ENCODE measurements at regions not wholly inside any gene's neighbourhood (a gene's known extent, or its start where the extent isn't known, plus 50 kb on each side); places are given as distances from the start of the nearest gene placed in this dataset.

- intact Hi-C loops (cut with DNase I), result no loop called here
These were observed 596.0 kb downstream of the INSC start for GRCh38 chr11:15710580-15711275.

GRCh38 chr11:15711311-15711710 lies 596.6 kb downstream of the INSC start:
- peaks cover 5% of the 10 kb centered on the region for H3K4me1 ChIP-seq
- no peaks in the 10 kb centered on the region for H3K9me3 ChIP-seq
- intact Hi-C loops (cut with DNase I), result no loop called here
- DNase-seq, result no peak
- no peak for ATAC-seq
- no peak for TF ChIP-seq CTCF (IDR thresholded peaks at IDR 0.05)
- H3K27me3 ChIP-seq (ENCODE audit: low read depth), result no peaks in the 10 kb centered on the region
- H3K27ac ChIP-seq, result no peak overlapping the region
- H3K36me3 ChIP-seq, result no peaks in the 10 kb centered on the region
- H3K4me3 ChIP-seq, result no peak overlapping the region

More at GRCh38 chr11:15710580-15711275, 596.0 kb downstream of the INSC start:
- no peak for TF ChIP-seq CTCF (IDR thresholded peaks at IDR 0.05)
- H3K27me3 ChIP-seq (ENCODE audit: low read depth), result no peaks in the 10 kb centered on the region
- H3K27ac ChIP-seq, result no peak overlapping the region
- DNase-seq (no peak), ATAC-seq (no peak)
- H3K4me1 ChIP-seq, result peaks cover 5% of the 10 kb centered on the region
- no peaks in the 10 kb centered on the region for H3K36me3 ChIP-seq
- no peaks in the 10 kb centered on the region for H3K9me3 ChIP-seq
- H3K4me3 ChIP-seq, result no peak overlapping the region

- H3K27ac ChIP-seq, result no peak overlapping the region
- no peak overlapping the region for H3K4me3 ChIP-seq
- no peaks in the 10 kb centered on the region for H3K36me3 ChIP-seq
- H3K27me3 ChIP-seq (ENCODE audit: low read depth), result no peaks in the 10 kb centered on the region
- peak; percentile 35 to 57 for ATAC-seq
- no peak for TF ChIP-seq CTCF (IDR thresholded peaks at IDR 0.05)
- H3K9me3 ChIP-seq, result no peaks in the 10 kb centered on the region
- DNase-seq, result no peak
- intact Hi-C loops (cut with DNase I), result no loop called here
- peaks cover 5% of the 10 kb centered on the region for H3K4me1 ChIP-seq
These were observed 600.1 kb downstream of the INSC start for GRCh38 chr11:15714641-15715399.

GRCh38 chr11:15716550-15716949 lies 601.8 kb downstream of the INSC start:
- Histone ChIP-seq H3K9me3 (no peaks in the 10 kb centered on the region), H3K36me3 (no peaks in the 10 kb centered on the region), H3K27me3 (ENCODE audit: low read depth) (no peaks in the 10 kb centered on the region), H3K27ac (no peak overlapping the region), H3K4me3 (no peak overlapping the region), H3K4me1 (no peaks in the 10 kb centered on the region)
- no peak for TF ChIP-seq CTCF (IDR thresholded peaks at IDR 0.05)
- DNase-seq (no peak), ATAC-seq (no peak)
- intact Hi-C loops (cut with DNase I), result no loop called here

GRCh38 chr11:15720460-15720859 lies 605.7 kb downstream of the INSC start:
- H3K4me3 ChIP-seq, result no peak overlapping the region
- no peaks in the 10 kb centered on the region for H3K27me3 ChIP-seq (ENCODE audit: low read depth)
- H3K27ac ChIP-seq, result no peak overlapping the region
- intact Hi-C loops (cut with DNase I), result no loop called here
- no peak for TF ChIP-seq CTCF (IDR thresholded peaks at IDR 0.05)
- no peaks in the 10 kb centered on the region for H3K9me3 ChIP-seq
- DNase-seq (no peak), ATAC-seq (peak in 1 of 2 donors; percentile 14)
- no peaks in the 10 kb centered on the region for H3K36me3 ChIP-seq
- H3K4me1 ChIP-seq, result no peaks in the 10 kb centered on the region

Measured in lower lobe of right lung (tissue), 2 donors.